OCI-LY7 (cell line): ENCODE measurements at regions not wholly inside any gene's neighbourhood (a gene's known extent, or its start where the extent isn't known, plus 50 kb on each side); places are given as distances from the start of the nearest gene placed in this dataset.

ENCODE experiments used
- BruUV-seq: library from RNA; stranded (reverse); fragments of 400-500 nt; replicated peaks from 2 replicates; lab custom pipeline; 2021; lab: Mats Ljungman, UMichigan
- CTCF ChIA-PET: fragments of 300-600 bp; sonication (Branson Sonifier 250); formaldehyde crosslinking; loops from one replicate; lab custom pipeline; 2022; ENCODE audit warnings: antibody characterized with exemption; ENCODE audit not compliant: unreplicated experiment; lab: Charles Lee
- POLR2A ChIA-PET: fragments of 300-600 bp; sonication (Branson Sonifier 250); formaldehyde crosslinking; loops from one replicate; lab custom pipeline; 2022; ENCODE audit warnings: antibody characterized with exemption; lab: Charles Lee
- DNase-seq: peaks from one replicate; pipeline ENCODE4 v3.0.0-alpha.2; 2015; ENCODE audit warnings: low spot score
- H2AFZ ChIP-seq: fragments of 200-600 bp; sonication (generic), shearing (Covaris generic); 2 replicates; pipeline ENCODE4 v1.6.1; 2014; ENCODE audit warnings: mild to moderate bottlenecking, antibody characterized with exemption, low read length, moderate library complexity
- H3K27ac ChIP-seq: fragments of 200-600 bp; sonication (generic); 2 replicates; pipeline ENCODE4 v1.5.1; 2014; ENCODE audit warnings: mixed run types, low read depth, mild to moderate bottlenecking, moderate library complexity, low read length, inconsistent platforms; ENCODE audit not compliant: poor library complexity, severe bottlenecking
- H3K36me3 ChIP-seq: fragments of 200-600 bp; sonication (generic); 2 replicates; pipeline ENCODE4 v1.6.1; 2014; ENCODE audit warnings: mild to moderate bottlenecking, antibody characterized with exemption, low read length, moderate library complexity, mixed read lengths; ENCODE audit not compliant: insufficient read depth
- H3K4me1 ChIP-seq: fragments of 200-600 bp; sonication (generic); 2 replicates; pipeline ENCODE4 v1.5.1; 2014; ENCODE audit warnings: mild to moderate bottlenecking, low read length; ENCODE audit not compliant: insufficient read depth, poor library complexity, severe bottlenecking
- H3K4me2 ChIP-seq: fragments of 200-600 bp; sonication (generic); 2 replicates; pipeline ENCODE4 v1.6.1; 2014; ENCODE audit warnings: mild to moderate bottlenecking, low read length
- H3K4me3 ChIP-seq: fragments of 200-600 bp; sonication (generic); 2 replicates; pipeline ENCODE4 v1.5.1; 2014; ENCODE audit warnings: mild to moderate bottlenecking, low read depth, low read length; ENCODE audit not compliant: poor library complexity, severe bottlenecking
- H3K79me2 ChIP-seq: fragments of 200-600 bp; sonication (generic); 2 replicates; pipeline ENCODE4 v1.6.1; 2016; ENCODE audit warnings: low read depth, mild to moderate bottlenecking, low read length, moderate library complexity, mixed read lengths; ENCODE audit not compliant: insufficient read depth
- H3K9me2 ChIP-seq: fragments of 200-600 bp; sonication (generic); 2 replicates; pipeline ENCODE4 v1.6.1; 2016; ENCODE audit warnings: mild to moderate bottlenecking, low read length, mixed read lengths; ENCODE audit not compliant: insufficient read depth
- H3K9me3 ChIP-seq: fragments of 200-600 bp; sonication (generic); 2 replicates; pipeline ENCODE4 v1.6.1; 2014; ENCODE audit warnings: mild to moderate bottlenecking, mixed run types, low read length, mixed read lengths
- H4K20me1 ChIP-seq: fragments of 200-600 bp; sonication (generic); 2 replicates; pipeline ENCODE4 v1.6.1; 2014; ENCODE audit warnings: mild to moderate bottlenecking, antibody characterized with exemption, low read length, moderate library complexity, mixed read lengths; ENCODE audit not compliant: insufficient read depth
- CTCF ChIP-seq: fragments of 200-600 bp; sonication (generic); conservative IDR thresholded peaks from 2 replicates; pipeline ENCODE4 v1.5.1; 2014; ENCODE audit warnings: mild to moderate bottlenecking, antibody characterized with exemption, low read length, moderate library complexity, mixed read lengths
- EZH2phosphoT487 ChIP-seq: fragments of 200-600 bp; sonication (generic); IDR thresholded peaks from 2 replicates; pipeline ENCODE4 v1.6.1; 2018; ENCODE audit warnings: low read depth, borderline replicate concordance, mild to moderate bottlenecking, mixed run types, antibody characterized with exemption, low read length, moderate library complexity, mixed read lengths
- intact Hi-C: fragments of 100-400 bp; cut with micrococcal nuclease; formaldehyde crosslinking; loops from one replicate; pipeline ENCODE4 v1.10.0; 2022; ENCODE audit not compliant: unreplicated experiment

GRCh38 chr14:97730706-97731105 lies 933.5 kb downstream of the VRK1 start:
- no peaks in the 10 kb centered on the region for H3K4me1 ChIP-seq
- no peak overlapping the region for H3K4me2 ChIP-seq
- ChIA-PET POLR2A (no interaction called here), CTCF (no interaction called here)
- H3K9me2 ChIP-seq = no peaks in the 10 kb centered on the region
- H3K79me2 ChIP-seq = no peaks in the 10 kb centered on the region
- no peaks in the 10 kb centered on the region for H3K36me3 ChIP-seq
- intact Hi-C loops = no loop called here
- TF ChIP-seq EZH2phosphoT487 = no peak
- no peak for TF ChIP-seq CTCF
- no peak for DNase-seq
- no peak overlapping the region for H3K27ac ChIP-seq
- H3K9me3 ChIP-seq = no peaks in the 10 kb centered on the region
- BruUV-seq = no TSS peak
- H4K20me1 ChIP-seq = no peaks in the 10 kb centered on the region
- no peak overlapping the region for H3K4me3 ChIP-seq
- no peak overlapping the region for H2AFZ ChIP-seq

- H4K20me1 ChIP-seq = no peaks in the 10 kb centered on the region
- H3K4me1 ChIP-seq = no peaks in the 10 kb centered on the region
- no peak overlapping the region for H2AFZ ChIP-seq
- POLR2A ChIA-PET = no interaction called here
- TF ChIP-seq EZH2phosphoT487 = no peak
- no peak for TF ChIP-seq CTCF
- H3K9me2 ChIP-seq = no peaks in the 10 kb centered on the region
- H3K4me3 ChIP-seq = no peak overlapping the region
- CTCF ChIA-PET = no interaction called here
- no peaks in the 10 kb centered on the region for H3K36me3 ChIP-seq
- H3K4me2 ChIP-seq = no peak overlapping the region
- no peak overlapping the region for H3K27ac ChIP-seq
- DNase-seq = no peak
- intact Hi-C loops = no loop called here
- no peaks in the 10 kb centered on the region for H3K9me3 ChIP-seq
- H3K79me2 ChIP-seq = no peaks in the 10 kb centered on the region
- no TSS peak for BruUV-seq
Observed at GRCh38 chr14:97731800-97732199, 934.6 kb downstream of the VRK1 start.

- intact Hi-C loops = no loop called here
- Histone ChIP-seq H3K4me3 (no peak overlapping the region), H3K9me3 (no peaks in the 10 kb centered on the region), H4K20me1 (no peaks in the 10 kb centered on the region), H3K4me1 (no peaks in the 10 kb centered on the region), H3K36me3 (no peaks in the 10 kb centered on the region), H3K9me2 (no peaks in the 10 kb centered on the region), H3K4me2 (no peak overlapping the region), H2AFZ (no peak overlapping the region), H3K79me2 (no peaks in the 10 kb centered on the region), H3K27ac (no peak overlapping the region)
- TF ChIP-seq EZH2phosphoT487 (no peak), CTCF (no peak)
- DNase-seq = no peak
- ChIA-PET CTCF (no interaction called here), POLR2A (no interaction called here)
- BruUV-seq = no TSS peak
Observed at GRCh38 chr14:97747316-97747715, 950.1 kb downstream of the VRK1 start.
